ENCODE measurements at regions not wholly inside any gene's neighbourhood (a gene's known extent, or its start where the extent isn't known, plus 50 kb on each side); places are given as distances from the start of the nearest gene placed in this dataset.

DNA sequence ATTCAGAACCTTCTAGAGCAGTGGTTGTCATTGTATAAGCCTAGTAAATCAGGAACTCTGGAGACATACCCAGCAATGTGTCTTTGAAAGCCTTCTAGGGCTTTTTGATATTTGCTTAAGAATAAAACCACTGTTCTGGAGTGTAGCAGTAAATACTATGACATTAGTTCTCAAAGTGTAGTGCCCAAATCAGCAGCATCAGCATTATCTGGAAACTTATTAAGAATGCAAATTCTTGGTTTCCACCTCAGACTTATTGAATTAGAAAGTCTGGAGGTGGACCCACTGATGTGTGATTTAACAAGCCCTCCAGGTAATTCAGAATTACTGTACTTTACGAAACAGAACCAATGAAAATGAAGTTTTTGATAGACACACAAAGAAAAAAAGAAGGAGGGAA, 509.7 kb downstream of the SUCLG1 start:
- Histone ChIP-seq H3K4me3 (ENCODE audit: low read length) (no peak overlapping the region), H3K4me2 (ENCODE audit: low read length) (no peak overlapping the region), H4K20me1 (ENCODE audit: control insufficient read depth, insufficient read depth, low read depth, low read length) (no peaks in the 10 kb centered on the region), H3K9me3 (ENCODE audit: control insufficient read depth, insufficient read depth, low read length) (no peaks in the 10 kb centered on the region), H3K27ac (ENCODE audit: low read depth, low read length) (no peak overlapping the region), H3F3A (ENCODE audit: control insufficient read depth, insufficient read depth) (no peaks in the 10 kb centered on the region), H3K36me3 (ENCODE audit: control insufficient read depth, low read length) (no peaks in the 10 kb centered on the region), H3K27me3 (ENCODE audit: control insufficient read depth, low read length) (no peaks in the 10 kb centered on the region), H3K79me2 (ENCODE audit: control insufficient read depth, low read length) (no peaks in the 10 kb centered on the region), H3K9me2 (replicated peaks; ENCODE audit: control insufficient read depth, low read length) (no peaks in the 10 kb centered on the region), H3K4me1 (ENCODE audit: control insufficient read depth, low read length) (no peaks in the 10 kb centered on the region)
- TF ChIP-seq, protein P1, sequence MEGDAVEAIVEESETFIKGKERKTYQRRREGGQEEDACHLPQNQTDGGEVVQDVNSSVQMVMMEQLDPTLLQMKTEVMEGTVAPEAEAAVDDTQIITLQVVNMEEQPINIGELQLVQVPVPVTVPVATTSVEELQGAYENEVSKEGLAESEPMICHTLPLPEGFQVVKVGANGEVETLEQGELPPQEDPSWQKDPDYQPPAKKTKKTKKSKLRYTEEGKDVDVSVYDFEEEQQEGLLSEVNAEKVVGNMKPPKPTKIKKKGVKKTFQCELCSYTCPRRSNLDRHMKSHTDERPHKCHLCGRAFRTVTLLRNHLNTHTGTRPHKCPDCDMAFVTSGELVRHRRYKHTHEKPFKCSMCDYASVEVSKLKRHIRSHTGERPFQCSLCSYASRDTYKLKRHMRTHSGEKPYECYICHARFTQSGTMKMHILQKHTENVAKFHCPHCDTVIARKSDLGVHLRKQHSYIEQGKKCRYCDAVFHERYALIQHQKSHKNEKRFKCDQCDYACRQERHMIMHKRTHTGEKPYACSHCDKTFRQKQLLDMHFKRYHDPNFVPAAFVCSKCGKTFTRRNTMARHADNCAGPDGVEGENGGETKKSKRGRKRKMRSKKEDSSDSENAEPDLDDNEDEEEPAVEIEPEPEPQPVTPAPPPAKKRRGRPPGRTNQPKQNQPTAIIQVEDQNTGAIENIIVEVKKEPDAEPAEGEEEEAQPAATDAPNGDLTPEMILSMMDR (IDR thresholded peaks at IDR 0.05; ENCODE audit: low read depth, low read length, poor library complexity, severe bottlenecking): no peak
- no peak for TF ChIP-seq EZH2phosphoT487 (IDR thresholded peaks at IDR 0.05; ENCODE audit: borderline replicate concordance, low read length)

DNA sequence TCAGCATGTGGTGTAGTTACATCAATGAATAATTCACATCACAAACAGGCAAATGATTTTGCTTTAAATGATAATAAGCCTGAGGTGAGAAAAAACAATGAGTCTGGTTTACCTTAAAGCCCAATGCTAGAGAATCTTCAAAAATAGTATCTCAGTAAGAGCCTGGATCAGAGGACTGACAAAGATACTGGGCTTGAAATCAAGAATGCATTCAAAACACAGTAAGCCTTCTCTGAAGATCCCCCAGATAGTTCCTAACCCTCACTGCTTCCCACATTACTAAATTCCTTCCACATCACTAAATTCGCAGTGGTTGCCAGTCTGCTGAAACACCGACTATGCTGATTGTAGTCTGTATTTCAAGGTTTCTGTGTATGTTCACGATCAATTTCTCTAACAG, 514.9 kb downstream of the SUCLG1 start:
- no peaks in the 10 kb centered on the region for H3K9me3 ChIP-seq (ENCODE audit: control insufficient read depth, insufficient read depth, low read length)
- H3K4me1 ChIP-seq (ENCODE audit: control insufficient read depth, low read length): no peaks in the 10 kb centered on the region
- no peak overlapping the region for H3K27ac ChIP-seq (ENCODE audit: low read depth, low read length)
- no peaks in the 10 kb centered on the region for H4K20me1 ChIP-seq (ENCODE audit: control insufficient read depth, insufficient read depth, low read depth, low read length)
- H3K4me2 ChIP-seq (ENCODE audit: low read length): no peak overlapping the region
- H3K27me3 ChIP-seq (ENCODE audit: control insufficient read depth, low read length): no peaks in the 10 kb centered on the region
- H3K36me3 ChIP-seq (ENCODE audit: control insufficient read depth, low read length): no peaks in the 10 kb centered on the region
- H3F3A ChIP-seq (ENCODE audit: control insufficient read depth, insufficient read depth): no peaks in the 10 kb centered on the region
- H3K9me2 ChIP-seq (replicated peaks; ENCODE audit: control insufficient read depth, low read length): no peaks in the 10 kb centered on the region
- TF ChIP-seq, protein P1 (IDR thresholded peaks at IDR 0.05; ENCODE audit: low read depth, low read length, poor library complexity, severe bottlenecking): no peak
- TF ChIP-seq EZH2phosphoT487 (IDR thresholded peaks at IDR 0.05; ENCODE audit: borderline replicate concordance, low read length): no peak
- no peaks in the 10 kb centered on the region for H3K79me2 ChIP-seq (ENCODE audit: control insufficient read depth, low read length)
- H3K4me3 ChIP-seq (ENCODE audit: low read length): no peak overlapping the region

DNA sequence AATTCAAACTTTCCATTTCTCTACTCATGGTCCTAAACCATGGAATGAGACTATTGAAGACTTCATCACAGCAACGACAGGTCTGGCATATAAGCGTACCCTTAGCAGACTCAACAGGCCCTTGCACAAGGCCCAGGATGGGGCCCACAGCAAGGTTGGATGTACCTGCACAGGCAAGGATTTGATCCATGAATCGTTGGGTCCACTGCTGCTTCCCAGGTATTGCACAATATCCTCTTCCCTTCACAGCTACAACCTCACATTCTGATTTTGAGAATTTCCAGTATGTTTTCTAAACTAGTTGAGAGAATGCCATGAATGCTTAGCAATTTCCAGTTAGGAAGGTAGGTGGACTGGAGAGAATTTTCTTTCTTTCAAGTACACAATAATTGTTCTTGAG, 515.8 kb downstream of the SUCLG1 start:
- no peaks in the 10 kb centered on the region for H3K27me3 ChIP-seq (ENCODE audit: control insufficient read depth, low read length)
- no peaks in the 10 kb centered on the region for H3K9me3 ChIP-seq (ENCODE audit: control insufficient read depth, insufficient read depth, low read length)
- no peaks in the 10 kb centered on the region for H3K9me2 ChIP-seq (replicated peaks; ENCODE audit: control insufficient read depth, low read length)
- no peaks in the 10 kb centered on the region for H4K20me1 ChIP-seq (ENCODE audit: control insufficient read depth, insufficient read depth, low read depth, low read length)
- H3K4me3 ChIP-seq (ENCODE audit: low read length): no peak overlapping the region
- H3K4me2 ChIP-seq (ENCODE audit: low read length): no peak overlapping the region
- no peaks in the 10 kb centered on the region for H3K79me2 ChIP-seq (ENCODE audit: control insufficient read depth, low read length)
- no peak overlapping the region for H3K27ac ChIP-seq (ENCODE audit: low read depth, low read length)
- H3F3A ChIP-seq (ENCODE audit: control insufficient read depth, insufficient read depth): no peaks in the 10 kb centered on the region
- TF ChIP-seq, protein P1 (IDR thresholded peaks at IDR 0.05; ENCODE audit: low read depth, low read length, poor library complexity, severe bottlenecking): no peak
- TF ChIP-seq EZH2phosphoT487 (IDR thresholded peaks at IDR 0.05; ENCODE audit: borderline replicate concordance, low read length): no peak
- H3K4me1 ChIP-seq (ENCODE audit: control insufficient read depth, low read length): no peaks in the 10 kb centered on the region
- no peaks in the 10 kb centered on the region for H3K36me3 ChIP-seq (ENCODE audit: control insufficient read depth, low read length)

DNA sequence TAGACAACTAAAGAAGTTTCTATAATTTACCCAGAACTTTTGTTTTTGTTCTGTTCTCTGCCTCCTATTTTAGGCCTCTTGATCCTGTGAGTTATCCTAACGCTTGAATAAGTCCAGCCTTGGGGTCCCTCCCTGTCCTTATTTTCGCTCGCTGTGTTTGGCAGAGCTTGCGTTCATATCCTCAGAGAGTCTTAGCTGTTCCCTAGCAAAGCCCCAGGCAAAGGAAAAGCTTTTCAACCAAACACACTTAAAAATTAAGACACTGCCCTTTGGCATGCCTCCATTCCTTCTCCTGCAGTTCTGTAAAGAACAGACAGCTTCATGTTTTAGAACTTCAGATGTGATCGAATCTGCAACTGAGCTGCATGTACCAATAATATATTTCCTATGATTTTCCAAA, 517.2 kb downstream of the SUCLG1 start:
- TF ChIP-seq, protein P1 (IDR thresholded peaks at IDR 0.05; ENCODE audit: low read depth, low read length, poor library complexity, severe bottlenecking): no peak
- no peak for TF ChIP-seq EZH2phosphoT487 (IDR thresholded peaks at IDR 0.05; ENCODE audit: borderline replicate concordance, low read length)
- Histone ChIP-seq H3K79me2 (ENCODE audit: control insufficient read depth, low read length) (no peaks in the 10 kb centered on the region), H3K4me2 (ENCODE audit: low read length) (no peak overlapping the region), H3K36me3 (ENCODE audit: control insufficient read depth, low read length) (no peaks in the 10 kb centered on the region), H3K9me2 (replicated peaks; ENCODE audit: control insufficient read depth, low read length) (no peaks in the 10 kb centered on the region), H3K9me3 (ENCODE audit: control insufficient read depth, insufficient read depth, low read length) (no peaks in the 10 kb centered on the region), H3K4me3 (ENCODE audit: low read length) (no peak overlapping the region), H4K20me1 (ENCODE audit: control insufficient read depth, insufficient read depth, low read depth, low read length) (no peaks in the 10 kb centered on the region), H3K27me3 (ENCODE audit: control insufficient read depth, low read length) (no peaks in the 10 kb centered on the region), H3K27ac (ENCODE audit: low read depth, low read length) (no peak overlapping the region), H3K4me1 (ENCODE audit: control insufficient read depth, low read length) (no peaks in the 10 kb centered on the region), H3F3A (ENCODE audit: control insufficient read depth, insufficient read depth) (no peaks in the 10 kb centered on the region)

Data from DOHH2 (cell line).